Putamen (tissue), 1 donor: ENCODE measurements at regions not wholly inside any gene's neighbourhood (a gene's known extent, or its start where the extent isn't known, plus 50 kb on each side); places are given as distances from the start of the nearest gene placed in this dataset.

Experiments used
- DNase-seq: peaks from one replicate; pipeline ENCODE4 v3.0.0-alpha.2; 2016; ENCODE audit warnings: low spot score

DNA sequence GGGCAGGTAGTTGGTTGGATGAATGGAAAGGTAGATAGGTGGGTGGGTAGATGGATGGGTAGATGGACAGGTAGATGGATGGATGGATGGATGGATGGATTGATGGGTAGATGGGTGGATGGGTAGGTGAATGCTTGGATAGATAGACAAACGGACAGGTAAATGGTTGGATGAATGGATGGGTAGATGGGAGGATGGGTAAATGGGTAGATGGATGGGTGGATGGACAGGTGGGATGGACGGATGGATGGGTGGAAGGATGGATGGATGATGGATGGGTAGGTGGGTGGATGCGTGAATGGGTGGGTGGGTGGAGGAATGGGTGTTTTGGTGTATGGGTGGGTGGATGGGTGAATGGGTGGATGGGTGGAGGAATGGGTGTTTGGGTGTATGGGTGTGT is 50.1 kb upstream of the ASAP2 start:
- no peak for DNase-seq

DNA sequence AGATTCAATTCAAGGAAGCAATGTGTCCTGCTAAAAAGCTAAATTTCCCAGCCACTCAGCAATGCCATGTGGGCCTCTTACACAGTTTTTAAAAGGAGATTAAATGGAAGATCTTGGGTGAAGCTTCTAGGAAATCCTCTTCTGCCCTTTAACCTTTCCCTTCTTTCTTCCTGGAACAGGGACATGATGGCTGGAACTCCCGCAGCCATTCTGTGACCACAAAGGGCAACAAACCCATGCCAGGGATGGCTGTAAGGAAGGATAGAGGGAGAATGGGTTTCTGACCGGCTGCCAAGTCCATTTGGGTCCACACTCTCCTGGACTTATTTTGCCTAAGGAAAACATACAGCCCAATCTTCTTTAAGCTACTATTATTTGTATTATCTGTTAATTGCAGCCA is 52.6 kb upstream of the ASAP2 start:
- DNase-seq, result no peak

- DNase-seq, result no peak
Observed at GRCh38 chr2:9153643-9153980, 53.0 kb upstream of the ASAP2 start.

- no peak for DNase-seq
Observed at GRCh38 chr2:9152975-9153642, 53.5 kb upstream of the ASAP2 start.

- no peak for DNase-seq
Observed at GRCh38 chr2:9150906-9151305, 55.7 kb upstream of the ASAP2 start.

GRCh38 chr2:9150568-9150900 is 56.1 kb upstream of the ASAP2 start:
- no peak for DNase-seq

DNA sequence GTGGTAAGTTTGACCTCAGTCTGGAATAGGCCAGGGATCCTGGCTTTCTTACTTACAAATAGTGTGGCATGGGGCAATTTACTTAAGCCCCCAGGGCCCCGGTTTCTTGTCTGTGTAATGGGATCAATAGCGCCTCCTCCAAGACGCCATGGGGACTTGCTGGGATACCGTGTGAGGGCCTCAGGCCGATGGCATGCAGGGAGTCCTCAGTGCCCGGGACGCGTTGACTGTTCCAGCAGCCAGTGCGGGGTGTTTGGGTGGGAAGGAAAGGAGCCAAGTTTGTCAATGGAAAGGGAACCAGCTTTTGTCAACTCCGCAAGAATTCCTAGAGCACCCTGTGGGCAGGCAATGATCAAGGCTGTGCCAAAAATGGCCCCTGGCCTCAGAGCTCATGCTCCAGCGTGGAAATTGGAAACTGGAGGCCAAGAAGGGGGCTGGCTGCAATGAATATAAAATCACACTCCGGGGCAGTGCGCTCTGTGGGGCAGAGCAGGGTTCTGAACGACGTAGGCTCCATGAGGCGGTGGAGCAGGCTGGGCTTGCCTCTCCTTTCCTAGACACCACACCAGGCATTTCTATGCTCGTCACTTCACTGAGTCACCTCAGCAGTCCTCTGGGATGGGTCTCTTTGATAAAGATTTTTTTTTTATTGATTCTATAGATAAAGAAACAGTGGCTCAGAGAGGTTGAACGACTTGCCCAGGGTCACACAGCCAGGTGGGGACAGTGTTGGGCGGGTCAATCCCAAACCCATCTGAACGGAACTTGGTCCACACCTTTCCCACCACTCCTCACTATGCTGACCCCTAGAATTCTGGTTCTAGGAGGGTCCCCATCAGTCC is 56.7 kb upstream of the ASAP2 start:
- DNase-seq, result no peak

GRCh38 chr2:9149388-9149660 is 57.3 kb upstream of the ASAP2 start:
- no peak for DNase-seq

DNA sequence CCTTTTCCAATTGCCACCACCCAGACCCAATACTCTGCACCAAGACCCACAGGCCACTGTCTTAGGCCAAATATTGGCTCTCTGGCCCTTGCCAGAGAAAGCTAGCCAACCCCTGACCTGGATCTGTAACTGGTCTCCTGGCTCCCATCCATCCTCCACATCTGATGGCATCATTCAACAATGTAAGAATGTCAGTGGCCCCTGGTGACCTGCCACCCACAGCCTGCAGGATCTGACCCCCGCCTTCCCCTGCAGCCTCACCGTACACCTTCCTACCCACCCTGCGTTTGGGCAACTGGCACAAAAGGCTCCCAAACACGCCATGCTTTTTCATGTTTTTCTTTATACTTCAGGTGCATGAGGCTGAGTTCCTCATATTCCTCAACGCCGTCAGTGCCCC is 60.0 kb upstream of the ASAP2 start:
- DNase-seq, result no peak

DNA sequence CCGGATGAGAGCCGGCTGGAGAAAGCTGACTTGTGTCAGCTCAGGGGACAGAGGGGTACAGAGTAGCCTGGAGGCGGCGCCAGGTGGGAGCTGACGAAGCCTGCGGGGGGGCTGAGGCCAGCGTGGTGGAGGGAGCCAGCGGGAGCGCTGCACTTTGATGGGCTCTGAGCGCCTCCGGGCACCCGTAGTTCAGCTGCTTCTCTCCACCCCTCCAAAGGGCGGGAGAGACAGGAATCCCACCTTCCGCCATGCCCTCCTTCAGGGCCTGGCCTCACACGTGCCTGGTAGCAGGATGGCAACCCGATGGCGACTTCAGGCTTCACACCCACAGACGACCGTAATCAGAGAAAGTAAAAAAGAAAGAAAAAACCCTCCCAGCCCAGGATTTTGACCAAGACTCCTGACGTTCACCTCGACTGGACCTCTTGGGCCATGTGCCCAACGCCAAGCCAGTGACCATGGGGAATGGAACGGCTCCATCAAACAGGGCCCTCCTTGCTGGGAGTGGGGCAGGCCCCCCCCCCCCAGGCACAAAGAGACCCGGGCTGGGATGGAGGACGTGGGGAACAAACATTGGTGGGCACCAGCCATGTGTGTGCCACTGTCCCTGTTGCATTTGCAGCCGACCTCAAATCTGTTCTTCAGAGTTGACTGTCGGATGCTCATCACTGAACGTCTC is 60.7 kb upstream of the ASAP2 start:
- no peak for DNase-seq

- DNase-seq, result no peak
Observed at GRCh38 chr2:9145109-9145751, 61.4 kb upstream of the ASAP2 start.

GRCh38 chr2:9144617-9145016 is 62.0 kb upstream of the ASAP2 start:
- no peak for DNase-seq

DNA sequence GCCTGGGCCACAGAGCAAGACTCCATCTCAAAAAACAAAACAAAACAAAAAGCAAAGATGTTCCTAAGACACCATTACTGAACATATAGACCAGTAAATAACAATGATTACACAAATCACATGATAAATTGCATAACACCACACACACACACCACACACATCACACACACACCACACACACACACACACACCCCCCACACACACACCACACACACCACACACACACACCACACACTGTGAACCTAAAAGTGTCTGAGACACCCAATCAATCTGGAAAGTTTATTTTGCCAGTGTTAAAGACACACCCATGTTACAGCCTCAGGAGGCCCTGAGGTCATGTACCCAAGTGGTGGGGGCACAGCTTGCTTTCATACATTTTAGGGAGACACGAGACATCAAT is 62.6 kb upstream of the ASAP2 start:
- no peak for DNase-seq

DNA sequence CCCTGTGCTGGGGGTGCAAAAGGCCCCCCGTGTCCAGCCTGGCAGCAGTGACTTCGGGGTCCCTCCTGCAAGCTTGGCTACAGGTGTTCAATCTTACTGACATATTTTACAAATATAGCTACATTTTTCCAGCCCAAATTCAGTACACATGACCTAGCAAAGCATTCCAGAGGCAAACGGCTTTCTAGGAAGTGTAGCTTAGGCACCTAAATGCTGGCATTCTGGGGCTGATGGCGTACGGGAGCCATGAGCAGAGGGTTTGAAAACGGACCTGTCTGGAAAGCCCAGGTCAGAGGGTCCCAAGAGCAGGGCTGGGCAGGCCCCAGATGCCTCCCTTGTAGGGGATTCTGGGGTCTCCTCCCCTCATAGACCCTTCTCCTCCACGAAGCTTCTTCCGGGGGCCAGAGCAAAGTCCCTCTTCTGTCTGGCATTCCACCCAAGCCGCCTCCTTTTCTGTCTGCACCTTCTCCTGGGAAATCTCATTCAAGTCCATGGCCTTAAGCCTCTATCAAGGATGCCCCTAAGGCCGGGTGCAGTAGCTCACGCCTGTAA is 63.3 kb upstream of the ASAP2 start:
- no peak for DNase-seq

GRCh38 chr2:9142551-9143263 is 63.9 kb upstream of the ASAP2 start:
- DNase-seq, result peak; percentile 80

- no peak for DNase-seq
Observed at GRCh38 chr2:9141706-9142460, 64.7 kb upstream of the ASAP2 start.

DNA sequence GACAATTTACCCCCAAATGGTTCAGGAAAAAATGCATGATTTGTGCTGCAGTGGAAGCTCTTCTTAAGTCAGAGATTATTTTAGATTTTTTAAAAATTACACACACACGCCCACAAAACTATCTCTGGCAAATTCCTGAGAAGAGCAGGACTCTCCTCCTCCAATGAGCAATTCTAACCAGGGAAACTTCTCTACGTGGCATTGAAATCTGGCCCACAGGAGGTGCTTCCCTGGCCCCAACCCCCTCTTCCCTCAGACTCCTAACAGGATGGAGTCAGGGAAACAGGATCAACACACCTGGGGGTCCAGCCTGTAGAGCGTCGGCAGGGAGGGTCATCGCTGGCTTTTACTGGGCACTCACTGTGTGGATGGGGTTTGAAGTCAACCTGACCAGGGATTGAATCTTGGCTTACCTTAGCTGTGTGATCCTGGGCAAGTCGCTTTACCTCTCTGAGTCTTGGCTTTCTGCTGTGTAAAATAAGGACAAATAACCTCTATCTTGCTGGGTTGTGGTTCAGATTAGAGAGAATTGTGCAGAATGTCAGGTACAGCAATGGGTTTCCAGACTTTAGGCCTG is 65.4 kb upstream of the ASAP2 start:
- no peak for DNase-seq

DNA sequence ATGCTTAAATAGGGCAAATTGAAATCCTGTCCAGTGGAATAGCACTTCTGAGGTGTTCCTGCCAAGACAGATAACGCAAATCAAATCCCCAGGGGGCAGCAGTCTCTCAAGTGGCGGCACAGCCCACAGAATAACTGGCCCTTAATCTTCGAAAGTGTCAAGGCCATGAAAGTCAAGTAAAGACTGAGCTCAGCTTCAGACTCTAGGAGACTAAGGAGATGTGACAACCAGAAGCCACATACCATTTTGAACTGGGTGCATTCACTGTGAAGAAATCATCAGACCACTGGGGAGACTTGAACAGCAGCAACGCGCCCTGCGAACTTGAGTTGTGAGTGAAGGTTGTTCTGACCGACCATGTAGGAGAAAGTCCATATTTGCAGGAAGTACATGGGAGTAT is 66.0 kb upstream of the ASAP2 start:
- no peak for DNase-seq

GRCh38 chr2:9139491-9140443 is 66.8 kb upstream of the ASAP2 start:
- DNase-seq, result peak; percentile 36
